H1 (cell line): ENCODE measurements at regions not wholly inside any gene's neighbourhood (a gene's known extent, or its start where the extent isn't known, plus 50 kb on each side); places are given as distances from the start of the nearest gene placed in this dataset.

Experiments used
- CTCF ChIA-PET: fragments of 300-600 bp; sonication (Branson Sonifier 250); formaldehyde crosslinking; loops from one replicate; lab custom pipeline; 2021; ENCODE audit not compliant: partially characterized antibody; lab: Charles Lee
- POLR2A ChIA-PET: fragments of 300-600 bp; sonication (Branson Sonifier 250); formaldehyde crosslinking; loops from one replicate; lab custom pipeline; 2021; ENCODE audit warnings: inconsistent platforms; ENCODE audit not compliant: partially characterized antibody; lab: Charles Lee
- DNase-seq, 2 experiments: peaks; one replicate each; pipeline versions ENCODE4 v3.0.0 to v3.0.0-alpha.2; 2010 to 2022; ENCODE audit warnings: low spot score in 2 of 2, low read depth in 1 of 2, mixed read lengths in 1 of 2
- FAIRE-seq: peaks from 2 replicates; lab custom pipeline; 2011; peaks lifted over from hg19 to GRCh38; lab: Jason Lieb, UNC
- H2AFZ ChIP-seq: 2 replicates; pipeline ENCODE4 v1.8.1; 2012; ENCODE audit warnings: low read length, inconsistent platforms
- H2AK5ac ChIP-seq: 2 replicates; pipeline ENCODE4 v1.6.1; 2013; ENCODE audit warnings: low read depth, low read length
- H2BK120ac ChIP-seq: replicated peaks from 2 replicates; pipeline ENCODE3; 2013; ENCODE audit warnings: low read depth, low read length, inconsistent platforms
- H2BK12ac ChIP-seq: 2 replicates; pipeline ENCODE4 v1.6.1; 2013; ENCODE audit warnings: low read depth, low read length
- H2BK15ac ChIP-seq: 2 replicates; pipeline ENCODE4 v1.6.1; 2013; ENCODE audit warnings: low read length
- H2BK20ac ChIP-seq: 2 replicates; pipeline ENCODE4 v1.6.1; 2013; ENCODE audit warnings: low read length
- H2BK5ac ChIP-seq: 2 replicates; pipeline ENCODE4 v1.6.1; 2013; ENCODE audit warnings: low read depth, low read length
- H3K14ac ChIP-seq: 2 replicates; pipeline ENCODE4 v1.6.1; 2013; ENCODE audit warnings: inconsistent platforms; ENCODE audit not compliant: insufficient read length
- H3K18ac ChIP-seq: 2 replicates; pipeline ENCODE4 v1.6.1; 2013; ENCODE audit warnings: low read length; ENCODE audit errors: extremely low read depth
- H3K23ac ChIP-seq: 2 replicates; pipeline ENCODE4 v1.6.1; 2013; ENCODE audit warnings: inconsistent platforms; ENCODE audit not compliant: insufficient read length
- H3K23me2 ChIP-seq: 2 replicates; pipeline ENCODE4 v1.6.1; 2013; ENCODE audit warnings: low read depth, low read length
- H3K27ac ChIP-seq: 2 replicates; pipeline ENCODE4 v1.6.1; 2011; ENCODE audit warnings: low read depth, low read length, inconsistent platforms
- H3K27me3 ChIP-seq, 4 experiments: replicated peaks in 1 of 4; 1 replicate in 1 of 4; 2 replicates in 3 of 4; pipeline versions ENCODE4 v1.6.1 to v1.8.1; 2011 to 2013; ENCODE audit warnings: low read length in 3 of 4, mild to moderate bottlenecking in 3 of 4, inconsistent platforms in 2 of 4, mixed read lengths in 2 of 4, moderate library complexity in 1 of 4; ENCODE audit not compliant: control insufficient read depth in 3 of 4, insufficient read depth in 3 of 4; ENCODE audit errors: extremely low read depth in 1 of 4
- H3K36me3 ChIP-seq, 4 experiments: 2 replicates each; pipeline versions ENCODE4 v1.6.1 to v1.8.1; 2011 to 2013; ENCODE audit warnings: mild to moderate bottlenecking in 4 of 4, low read length in 3 of 4, moderate library complexity in 2 of 4, control low read depth in 1 of 4, inconsistent platforms in 1 of 4; ENCODE audit not compliant: insufficient read depth in 4 of 4, control insufficient read depth in 2 of 4
- H3K4ac ChIP-seq: replicated peaks from 2 replicates; pipeline ENCODE3; 2013; ENCODE audit warnings: low read length, low read depth, mixed read lengths, inconsistent platforms; ENCODE audit not compliant: insufficient read length
- H3K4me1 ChIP-seq, 4 experiments: replicated peaks in 1 of 4; 1 replicate in 1 of 4; 2 replicates in 3 of 4; pipeline versions ENCODE4 v1.6.1 to v1.8.1; 2011 to 2013; ENCODE audit warnings: low read length in 3 of 4, inconsistent platforms in 2 of 4, mixed read lengths in 1 of 4; ENCODE audit not compliant: insufficient read depth in 4 of 4, control insufficient read depth in 3 of 4
- H3K4me2 ChIP-seq, 2 experiments: 2 replicates each; pipeline versions ENCODE4 v1.6.1 to v1.8.1; 2011 to 2013; ENCODE audit warnings: low read depth in 2 of 2, low read length in 2 of 2, control low read depth in 1 of 2, inconsistent platforms in 1 of 2, mild to moderate bottlenecking in 1 of 2; ENCODE audit not compliant: insufficient read depth in 1 of 2
- H3K4me3 ChIP-seq, 4 experiments: fragments of 200-600, 300-600 bp in 1 of 4; sonication (generic), shearing (Covaris generic), sonication (Bioruptor Twin) in 1 of 4; 2 replicates each; pipeline versions ENCODE4 v1.5.1 to v1.8.1; 2011 to 2016; ENCODE audit warnings: low read length in 4 of 4, low read depth in 3 of 4, control low read depth in 2 of 4, inconsistent platforms in 2 of 4, mild to moderate bottlenecking in 2 of 4, mixed read lengths in 1 of 4, moderate library complexity in 1 of 4; ENCODE audit not compliant: insufficient read depth in 2 of 4; ENCODE audit errors: extremely low read depth in 1 of 4
- H3K56ac ChIP-seq: replicated peaks from 2 replicates; pipeline ENCODE3; 2013; ENCODE audit warnings: low read depth, mild to moderate bottlenecking, mixed read lengths, low read length, inconsistent platforms; ENCODE audit not compliant: insufficient read length
- H3K79me1 ChIP-seq: 2 replicates; pipeline ENCODE4 v1.6.1; 2013; ENCODE audit warnings: low read depth, low read length, control low read depth
- H3K79me2 ChIP-seq, 2 experiments: 2 replicates each; pipeline versions ENCODE4 v1.6.1 to v1.8.1; 2012 to 2013; ENCODE audit warnings: low read length in 2 of 2, mild to moderate bottlenecking in 2 of 2, inconsistent platforms in 1 of 2; ENCODE audit not compliant: insufficient read depth in 2 of 2, control insufficient read depth in 1 of 2
- H3K9ac ChIP-seq, 4 experiments: replicated peaks in 1 of 4; 1 replicate in 1 of 4; 2 replicates in 3 of 4; pipeline versions ENCODE4 v1.6.1 to v1.8.1; 2011 to 2013; ENCODE audit warnings: low read depth in 3 of 4, low read length in 3 of 4, control low read depth in 2 of 4, mild to moderate bottlenecking in 2 of 4, moderate library complexity in 2 of 4, inconsistent platforms in 1 of 4; ENCODE audit errors: extremely low read depth in 1 of 4
- H3K9me3 ChIP-seq, 2 experiments: 2 replicates each; pipeline versions ENCODE4 v1.6.1 to v1.8.1; 2012 to 2013; ENCODE audit warnings: mild to moderate bottlenecking in 2 of 2, moderate library complexity in 2 of 2, control low read depth in 1 of 2, inconsistent platforms in 1 of 2, low read depth in 1 of 2, low read length in 1 of 2, mixed read lengths in 1 of 2; ENCODE audit not compliant: insufficient read depth in 2 of 2
- H4K20me1 ChIP-seq, 2 experiments: replicated peaks in 1 of 2; 2 replicates each; pipeline versions ENCODE3 to v1.8.1; 2011 to 2013; ENCODE audit warnings: inconsistent platforms in 2 of 2, low read length in 2 of 2, mild to moderate bottlenecking in 1 of 2; ENCODE audit not compliant: insufficient read depth in 2 of 2, control insufficient read depth in 1 of 2
- H4K5ac ChIP-seq: 2 replicates; pipeline ENCODE4 v1.6.1; 2013; ENCODE audit warnings: low read length, low read depth, mixed read lengths, inconsistent platforms; ENCODE audit not compliant: insufficient read length
- H4K8ac ChIP-seq: 2 replicates; pipeline ENCODE4 v1.8.0; 2013; ENCODE audit warnings: mild to moderate bottlenecking, moderate library complexity, low read length, inconsistent platforms; ENCODE audit not compliant: insufficient read depth; ENCODE audit errors: extremely low read depth
- H4K91ac ChIP-seq: replicated peaks from 2 replicates; pipeline ENCODE3; 2013; ENCODE audit warnings: low read length, mixed read lengths, inconsistent platforms; ENCODE audit not compliant: insufficient read length
- CHD1 ChIP-seq: IDR thresholded peaks from 2 replicates; pipeline ENCODE4 v1.6.1; 2012; ENCODE audit warnings: low read depth, low read length, improper control_type of control experiment
- KDM4A ChIP-seq: IDR thresholded peaks from one replicate; pipeline ENCODE4 v1.7.1; 2012; ENCODE audit warnings: low read depth, mild to moderate bottlenecking, moderate library complexity, low read length, inconsistent platforms; ENCODE audit not compliant: severe bottlenecking
- WGBS, 2 experiments: shearing (Covaris generic) in 1 of 2; methylation state at CpG; one replicate each; pipeline versions ENCODE4 v1.1.6 to v1.1.7; 2013 to 2015; ENCODE audit warnings: low lambda C conversion rate in 2 of 2, mixed read lengths in 2 of 2, inconsistent platforms in 1 of 2, low coverage in 1 of 2, missing lambda C conversion rate in 1 of 2; ENCODE audit not compliant: insufficient replicate concordance in 2 of 2, insufficient coverage in 1 of 2, insufficient read length in 1 of 2; ENCODE audit errors: extremely low coverage in 1 of 2, missing lambda C conversion rate in 1 of 2; 5-methylcytosine and 5-hydroxymethylcytosine counted together

DNA sequence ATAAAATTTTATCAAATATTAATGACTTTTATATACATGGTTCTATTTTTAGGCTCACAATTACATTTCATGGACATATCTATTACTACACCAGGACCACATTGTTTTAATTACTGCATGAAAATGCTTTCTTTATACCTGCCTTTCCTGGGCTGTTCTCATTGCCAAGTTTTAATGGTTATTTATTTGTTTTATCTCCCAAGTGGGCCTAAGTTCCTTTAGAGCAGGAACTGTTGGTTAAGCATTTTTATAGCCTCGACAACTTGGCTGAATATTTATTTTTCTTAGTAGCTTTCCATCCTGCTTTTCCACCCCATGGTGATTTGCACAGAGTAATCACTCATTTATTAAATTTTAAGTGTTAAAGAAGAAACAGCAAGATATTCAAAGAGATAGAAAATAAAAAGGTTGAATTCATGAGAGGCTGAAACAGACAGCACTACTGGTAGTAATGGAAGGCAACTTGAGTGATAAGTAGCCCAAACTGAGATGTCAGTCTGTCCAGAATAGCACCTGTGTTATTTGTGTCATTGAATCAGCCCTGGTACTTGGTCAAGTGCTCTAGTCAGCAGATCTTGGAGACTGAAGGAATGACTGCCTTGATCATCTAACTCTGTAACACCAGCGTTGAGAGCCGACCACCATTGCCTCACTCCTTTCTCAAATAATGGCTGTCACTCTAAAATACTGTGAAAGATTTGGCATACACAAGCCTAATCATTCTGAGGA, 119.1 kb upstream of the EGLN3 start:
- no peak overlapping the region for H3K4ac ChIP-seq
- no peaks in the 10 kb centered on the region for H4K20me1 ChIP-seq
- no peak overlapping the region for H3K27ac ChIP-seq
- no peak overlapping the region for H2BK15ac ChIP-seq
- no peak overlapping the region for H3K4me2 ChIP-seq
- no peak overlapping the region for H3K18ac ChIP-seq
- no peak for DNase-seq
- no peaks in the 10 kb centered on the region for H3K79me2 ChIP-seq
- H2BK20ac ChIP-seq = no peak overlapping the region
- H3K23ac ChIP-seq = no peak overlapping the region
- no peak overlapping the region for H2AK5ac ChIP-seq
- H2AFZ ChIP-seq = no peak overlapping the region
- no peak overlapping the region for H4K8ac ChIP-seq
- H4K5ac ChIP-seq = no peak overlapping the region
- no peak overlapping the region for H4K91ac ChIP-seq
- ChIA-PET POLR2A (interaction anchor here (0.7 kb wide), 1 partner anchor 12 kb away, joined by 4 read pairs; no protein-coding TSS in a partner anchor), CTCF (no interaction called here)
- no peak overlapping the region for H3K14ac ChIP-seq
- H3K4me3 ChIP-seq = no peak overlapping the region
- no peaks in the 10 kb centered on the region for H3K23me2 ChIP-seq
- FAIRE-seq = no peak
- no peak overlapping the region for H2BK12ac ChIP-seq
- no peak overlapping the region for H3K9ac ChIP-seq
- H3K56ac ChIP-seq = no peak overlapping the region
- 89% methylated on average over 3 of the region's 3 CpGs; no CpG with 5 or more reads in 1 of the 2 experiments for WGBS, 2 experiments
- H3K9me3 ChIP-seq = 0 out of 4 replicates have a peak, but pooled peaks cover 0 to 3% of the 10 kb centered on the region in 2 experiments
- no peaks in the 10 kb centered on the region for H3K27me3 ChIP-seq
- H3K4me1 ChIP-seq = no peaks in the 10 kb centered on the region
- no peaks in the 10 kb centered on the region for H3K79me1 ChIP-seq
- no peak overlapping the region for H2BK5ac ChIP-seq
- H2BK120ac ChIP-seq = no peak overlapping the region
- TF ChIP-seq CHD1 = no peak
- TF ChIP-seq KDM4A = no peak
- no peaks in the 10 kb centered on the region for H3K36me3 ChIP-seq
